Neural cell (in vitro differentiated cells): ENCODE measurements at regions not wholly inside any gene's neighbourhood (a gene's known extent, or its start where the extent isn't known, plus 50 kb on each side); places are given as distances from the start of the nearest gene placed in this dataset.

ENCODE experiments used
- CTCF ChIP-seq: fragments of 450-650 bp; IDR thresholded peaks from 2 replicates; pipeline ENCODE4 v1.5.1; 2014; ENCODE audit warnings: antibody characterized with exemption, mild to moderate bottlenecking, moderate library complexity; ENCODE audit not compliant: poor library complexity, severe bottlenecking
- EP300 ChIP-seq: fragments of 450-650 bp; conservative IDR thresholded peaks from 2 replicates; pipeline ENCODE4 v1.6.1; 2014; ENCODE audit warnings: antibody characterized with exemption, mild to moderate bottlenecking, moderate library complexity; ENCODE audit not compliant: poor library complexity, severe bottlenecking
- EZH2 ChIP-seq: fragments of 200-600, 300-800 bp; shearing (Covaris generic), sonication (generic); IDR thresholded peaks from 2 replicates; pipeline ENCODE4 v1.6.1; 2014; ENCODE audit warnings: antibody characterized with exemption, low read length, borderline replicate concordance, mild to moderate bottlenecking; ENCODE audit not compliant: insufficient read depth, poor library complexity, severe bottlenecking
- POLR2AphosphoS5 ChIP-seq: IDR thresholded peaks from 2 replicates; pipeline ENCODE4 v1.6.1; 2012
- RAD21 ChIP-seq: fragments of 450-650 bp; conservative IDR thresholded peaks from 2 replicates; pipeline ENCODE4 v1.6.1; 2014; ENCODE audit warnings: antibody characterized with exemption, mild to moderate bottlenecking, moderate library complexity
- REST ChIP-seq: IDR thresholded peaks from 2 replicates; pipeline ENCODE4 v1.6.1; 2012; ENCODE audit warnings: borderline replicate concordance
- SMC3 ChIP-seq: fragments of 450-650 bp; conservative IDR thresholded peaks from 2 replicates; pipeline ENCODE4 v1.6.1; 2014; ENCODE audit warnings: antibody characterized with exemption, mild to moderate bottlenecking, moderate library complexity; ENCODE audit not compliant: poor library complexity
- TAF1 ChIP-seq: IDR thresholded peaks from 2 replicates; pipeline ENCODE4 v1.6.1; 2012; ENCODE audit warnings: low read depth

- no peak for TF ChIP-seq EP300
- no peak for TF ChIP-seq CTCF
- TF ChIP-seq SMC3, result no peak
- no peak for TF ChIP-seq EZH2
- no peak for TF ChIP-seq POLR2AphosphoS5
- TF ChIP-seq REST, result no peak
- TF ChIP-seq TAF1, result no peak
- no peak for TF ChIP-seq RAD21
These were observed 197.0 kb downstream of the SYK start for GRCh38 chr9:90998573-90998972.
